ENCODE measurements at regions not wholly inside any gene's neighbourhood (a gene's known extent, or its start where the extent isn't known, plus 50 kb on each side); places are given as distances from the start of the nearest gene placed in this dataset.
A peak's percentile ranks its signal among the peaks of the same experiment; 100 is the strongest.

- no peak for DNase-seq (ENCODE audit: extremely low spot score)
- TF ChIP-seq L3MBTL2 (conservative IDR thresholded peaks at IDR 0.05) (no peak), TARDBP (IDR thresholded peaks at IDR 0.05) (no peak), ELF4 (IDR thresholded peaks at IDR 0.05) (no peak), LEF1 (IDR thresholded peaks at IDR 0.05; ENCODE audit: borderline replicate concordance) (no peak), FOXM1 (IDR thresholded peaks at IDR 0.05; ENCODE audit: borderline replicate concordance) (no peak), CTBP1 (IDR thresholded peaks at IDR 0.05; ENCODE audit: borderline replicate concordance) (no peak), HDGF (IDR thresholded peaks at IDR 0.05; ENCODE audit: borderline replicate concordance) (no peak), BHLHE40 (IDR thresholded peaks at IDR 0.05; ENCODE audit: borderline replicate concordance) (no peak), PKNOX1 (IDR thresholded peaks at IDR 0.05) (no peak), SUZ12 (IDR thresholded peaks at IDR 0.05) (no peak), FOXA1 (IDR thresholded peaks at IDR 0.05) (no peak)
- ChIA-PET POLR2A (no interaction called here), CTCF (no interaction called here)
These were observed 106.3 kb upstream of the SMAD3 start for GRCh38 chr15:66959066-66959465.

DNA sequence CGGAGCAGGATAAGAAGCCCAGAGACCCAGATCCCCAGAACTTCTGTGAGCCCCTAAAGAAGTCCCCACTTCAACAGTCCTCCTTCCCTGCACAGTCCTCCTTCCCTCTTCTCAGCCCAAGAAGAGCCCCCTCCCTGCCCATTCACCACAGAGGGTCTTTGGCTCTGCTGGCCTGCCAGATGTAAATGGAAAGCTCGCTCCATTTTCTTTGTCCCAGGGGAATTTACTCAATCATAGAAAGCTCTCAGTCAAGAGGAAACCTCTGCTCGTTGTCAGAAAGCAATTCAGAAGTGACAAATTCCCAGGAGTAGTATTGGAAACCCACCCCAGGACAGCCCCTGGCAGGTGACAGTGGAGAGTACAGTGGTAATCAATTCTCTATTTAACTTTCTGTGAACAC is 105.5 kb upstream of the SMAD3 start:
- CTCF ChIA-PET, result interaction anchor here (0.6 kb wide), 1 partner anchor 467 kb away, joined by 3 read pairs; no protein-coding TSS in a partner anchor

GRCh38 chr15:66960519-66960918 is 104.9 kb upstream of the SMAD3 start:
- TF ChIP-seq BHLHE40 (IDR thresholded peaks at IDR 0.05; ENCODE audit: borderline replicate concordance) (no peak), ZNF384 (IDR thresholded peaks at IDR 0.05) (no peak), LEF1 (IDR thresholded peaks at IDR 0.05; ENCODE audit: borderline replicate concordance) (no peak), CTBP1 (IDR thresholded peaks at IDR 0.05; ENCODE audit: borderline replicate concordance) (no peak), FOXA1 (IDR thresholded peaks at IDR 0.05) (no peak), FOXK2 (IDR thresholded peaks at IDR 0.05) (no peak), TARDBP (IDR thresholded peaks at IDR 0.05) (no peak), PKNOX1 (IDR thresholded peaks at IDR 0.05) (no peak), SP1 (IDR thresholded peaks at IDR 0.05) (no peak), ELF4 (IDR thresholded peaks at IDR 0.05) (no peak), ARNT (IDR thresholded peaks at IDR 0.05) (no peak), HDGF (IDR thresholded peaks at IDR 0.05; ENCODE audit: borderline replicate concordance) (no peak), L3MBTL2 (conservative IDR thresholded peaks at IDR 0.05) (no peak), FOXM1 (IDR thresholded peaks at IDR 0.05; ENCODE audit: borderline replicate concordance) (no peak), SUZ12 (IDR thresholded peaks at IDR 0.05) (no peak), NFRKB (IDR thresholded peaks at IDR 0.05) (no peak)
- ChIA-PET CTCF (interaction anchor here (0.6 kb wide), 1 partner anchor 422 kb away, joined by 3 read pairs; no protein-coding TSS in a partner anchor), POLR2A (no interaction called here)
- no peak for DNase-seq (ENCODE audit: extremely low spot score)

More for the DNA sequence above, 105.5 kb upstream of the SMAD3 start:
- TF ChIP-seq L3MBTL2 (conservative IDR thresholded peaks at IDR 0.05) (no peak), SP1 (IDR thresholded peaks at IDR 0.05) (no peak), BHLHE40 (IDR thresholded peaks at IDR 0.05; ENCODE audit: borderline replicate concordance) (no peak), SUZ12 (IDR thresholded peaks at IDR 0.05) (no peak), LEF1 (IDR thresholded peaks at IDR 0.05; ENCODE audit: borderline replicate concordance) (no peak), FOXM1 (IDR thresholded peaks at IDR 0.05; ENCODE audit: borderline replicate concordance) (no peak), CTBP1 (IDR thresholded peaks at IDR 0.05; ENCODE audit: borderline replicate concordance) (no peak), ELF4 (IDR thresholded peaks at IDR 0.05) (no peak)
- DNase-seq (ENCODE audit: extremely low spot score), result no peak
- POLR2A ChIA-PET, result no interaction called here

GRCh38 chr15:66961407-66961884 is 104.0 kb upstream of the SMAD3 start:
- CTCF ChIA-PET, result no interaction called here
- POLR2A ChIA-PET, result interaction anchor here (1.2 kb wide), 1 partner anchor 103 kb away, joined by 4 read pairs; no protein-coding TSS in a partner anchor
- DNase-seq (ENCODE audit: extremely low spot score), result no peak
- TF ChIP-seq L3MBTL2 (conservative IDR thresholded peaks at IDR 0.05), result no peak
- peak; percentile 56 for TF ChIP-seq PKNOX1 (IDR thresholded peaks at IDR 0.05)
- no peak for TF ChIP-seq SUZ12 (IDR thresholded peaks at IDR 0.05)
- no peak for TF ChIP-seq ZNF384 (IDR thresholded peaks at IDR 0.05)
- TF ChIP-seq LEF1 (IDR thresholded peaks at IDR 0.05; ENCODE audit: borderline replicate concordance), result no peak

- ChIA-PET CTCF (no interaction called here), POLR2A (interaction anchor here (1.2 kb wide), 1 partner anchor 102 kb away, joined by 4 read pairs; no protein-coding TSS in a partner anchor)
- TF ChIP-seq SP1 (IDR thresholded peaks at IDR 0.05), result no peak
- no peak for DNase-seq (ENCODE audit: extremely low spot score)
These were observed 103.5 kb upstream of the SMAD3 start for GRCh38 chr15:66961901-66962300.

DNA sequence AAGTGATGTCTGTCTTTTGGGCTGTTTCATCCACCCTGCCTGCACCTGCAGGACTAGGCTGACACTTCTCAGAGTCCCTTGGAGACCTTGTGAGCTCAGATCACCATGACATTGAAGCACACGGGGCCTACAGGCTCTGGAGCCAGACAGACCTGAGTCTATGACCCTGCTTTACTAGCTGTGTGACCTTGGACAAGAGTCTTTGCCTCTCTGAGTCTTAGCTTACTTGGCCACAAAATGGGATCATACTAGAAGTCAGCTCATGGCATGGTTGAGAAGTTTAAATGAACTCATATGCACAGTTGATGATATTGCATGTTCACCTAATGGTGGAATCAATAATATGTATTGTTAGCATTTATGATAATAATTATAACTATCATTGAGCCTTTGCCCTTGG is 102.9 kb upstream of the SMAD3 start:
- DNase-seq (ENCODE audit: extremely low spot score), result no peak
- CTCF ChIA-PET, result no interaction called here
- TF ChIP-seq SUZ12 (IDR thresholded peaks at IDR 0.05), result no peak
- TF ChIP-seq FOXM1 (IDR thresholded peaks at IDR 0.05; ENCODE audit: borderline replicate concordance), result no peak
- no peak for TF ChIP-seq FOXK2 (IDR thresholded peaks at IDR 0.05)
- TF ChIP-seq ZNF384 (IDR thresholded peaks at IDR 0.05), result no peak
- TF ChIP-seq CTBP1 (IDR thresholded peaks at IDR 0.05; ENCODE audit: borderline replicate concordance), result no peak
- no peak for TF ChIP-seq SP1 (IDR thresholded peaks at IDR 0.05)
- no peak for TF ChIP-seq LEF1 (IDR thresholded peaks at IDR 0.05; ENCODE audit: borderline replicate concordance)
- TF ChIP-seq NFRKB (IDR thresholded peaks at IDR 0.05), result no peak
- POLR2A ChIA-PET, result interaction anchor here (1.2 kb wide), 1 partner anchor 102 kb away, joined by 4 read pairs; no protein-coding TSS in a partner anchor

DNA sequence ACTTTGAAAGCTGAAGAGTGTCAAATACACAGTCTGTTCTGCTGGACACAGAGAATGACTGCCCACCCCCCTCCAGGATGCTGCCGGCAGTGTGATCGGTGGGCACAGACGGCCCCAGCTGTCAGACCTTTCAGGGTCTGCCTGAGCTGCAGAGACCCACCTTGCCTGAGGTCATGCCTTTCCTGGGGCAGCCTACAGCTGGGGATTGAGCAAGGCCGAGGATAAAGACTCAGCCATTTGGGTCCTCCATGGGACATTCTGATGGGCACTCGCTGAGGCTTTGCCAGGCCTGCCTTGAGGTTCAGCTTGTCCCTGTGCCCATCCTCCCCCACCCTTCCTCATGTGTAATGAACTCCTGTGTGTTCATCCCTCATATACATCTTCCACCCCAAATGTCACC is 102.3 kb upstream of the SMAD3 start:
- TF ChIP-seq ELF4 (IDR thresholded peaks at IDR 0.05) (no peak), FOXM1 (IDR thresholded peaks at IDR 0.05; ENCODE audit: borderline replicate concordance) (no peak), SUZ12 (IDR thresholded peaks at IDR 0.05) (no peak), FOXA1 (IDR thresholded peaks at IDR 0.05) (no peak), PKNOX1 (IDR thresholded peaks at IDR 0.05) (no peak), L3MBTL2 (conservative IDR thresholded peaks at IDR 0.05) (no peak), SP1 (IDR thresholded peaks at IDR 0.05) (no peak), ZNF384 (IDR thresholded peaks at IDR 0.05) (no peak), BHLHE40 (IDR thresholded peaks at IDR 0.05; ENCODE audit: borderline replicate concordance) (no peak), FOXK2 (IDR thresholded peaks at IDR 0.05) (no peak), ARNT (IDR thresholded peaks at IDR 0.05) (no peak), HDGF (IDR thresholded peaks at IDR 0.05; ENCODE audit: borderline replicate concordance) (no peak), LEF1 (IDR thresholded peaks at IDR 0.05; ENCODE audit: borderline replicate concordance) (no peak), CTBP1 (IDR thresholded peaks at IDR 0.05; ENCODE audit: borderline replicate concordance) (no peak), NFRKB (IDR thresholded peaks at IDR 0.05) (no peak), TARDBP (IDR thresholded peaks at IDR 0.05) (no peak)
- no peak for DNase-seq (ENCODE audit: extremely low spot score)
- ChIA-PET CTCF (interaction anchor here (0.9 kb wide), 1 partner anchor 19 kb away, joined by 3 read pairs; no protein-coding TSS in a partner anchor), POLR2A (no interaction called here)
